Neuronal stem cell (in vitro differentiated cells): ENCODE measurements at regions not wholly inside any gene's neighbourhood (a gene's known extent, or its start where the extent isn't known, plus 50 kb on each side); places are given as distances from the start of the nearest gene placed in this dataset.

Experiments
- DNase-seq: peaks from one replicate; pipeline ENCODE4 v3.0.0-alpha.2; 2013; ENCODE audit warnings: low spot score
- H2AFZ ChIP-seq: one replicate; pipeline ENCODE4 v1.6.1; 2013; ENCODE audit warnings: mild to moderate bottlenecking, low read length, inconsistent platforms
- H2AK5ac ChIP-seq: 2 replicates; pipeline ENCODE4 v1.6.1; 2013; ENCODE audit warnings: low read depth, mild to moderate bottlenecking, inconsistent platforms, low read length, moderate library complexity, mixed read lengths
- H2BK120ac ChIP-seq: 2 replicates; pipeline ENCODE4 v1.6.1; 2013; ENCODE audit warnings: low read depth, mild to moderate bottlenecking, inconsistent platforms, low read length, moderate library complexity, mixed read lengths
- H2BK12ac ChIP-seq: one replicate; pipeline ENCODE4 v1.6.1; 2013; ENCODE audit warnings: low read length, inconsistent platforms
- H2BK15ac ChIP-seq: 2 replicates; pipeline ENCODE4 v1.6.1; 2013; ENCODE audit warnings: mild to moderate bottlenecking, low read length, inconsistent platforms, mixed read lengths
- H2BK5ac ChIP-seq: one replicate; pipeline ENCODE4 v1.6.1; 2013; ENCODE audit warnings: inconsistent platforms, mild to moderate bottlenecking, low read length, moderate library complexity
- H3K14ac ChIP-seq: one replicate; pipeline ENCODE4 v1.6.1; 2013; ENCODE audit warnings: low read length, inconsistent platforms
- H3K18ac ChIP-seq: 2 replicates; pipeline ENCODE4 v1.6.1; 2013; ENCODE audit warnings: low read length, inconsistent platforms
- H3K23ac ChIP-seq: 2 replicates; pipeline ENCODE4 v1.6.1; 2013; ENCODE audit warnings: low read depth, mild to moderate bottlenecking, mixed read lengths, low read length, inconsistent platforms; ENCODE audit not compliant: poor library complexity
- H3K27ac ChIP-seq: replicated peaks from 3 replicates; pipeline ENCODE4 v1.5.1; 2013; ENCODE audit warnings: low read length, inconsistent platforms
- H3K27me3 ChIP-seq, 3 experiments: 2 replicates each; pipeline ENCODE4 v1.6.1; 2013; ENCODE audit warnings: low read length in 3 of 3, mild to moderate bottlenecking in 2 of 3, inconsistent platforms in 1 of 3, low read depth in 1 of 3, mixed read lengths in 1 of 3, moderate library complexity in 1 of 3; ENCODE audit not compliant: control insufficient read depth in 3 of 3, insufficient read depth in 3 of 3
- H3K36me3 ChIP-seq, 2 donors: replicated peaks in 1 of 2; 2 replicates each; pipeline ENCODE4 v1.6.1; 2013; ENCODE audit warnings: low read length in 2 of 2; ENCODE audit not compliant: control insufficient read depth in 2 of 2, insufficient read depth in 2 of 2
- H3K4ac ChIP-seq: 2 replicates; pipeline ENCODE4 v1.6.1; 2013; ENCODE audit warnings: inconsistent platforms, mild to moderate bottlenecking, low read length, moderate library complexity
- H3K4me1 ChIP-seq, 2 donors: 1 replicate in 1 of 2; 2 replicates in 1 of 2; pipeline ENCODE4 v1.6.1; 2013; ENCODE audit warnings: low read length in 2 of 2, low read depth in 1 of 2; ENCODE audit not compliant: control insufficient read depth in 2 of 2, insufficient read depth in 1 of 2
- H3K4me2 ChIP-seq: one replicate; pipeline ENCODE4 v1.6.1; 2013; ENCODE audit warnings: mild to moderate bottlenecking, low read length, inconsistent platforms; ENCODE audit not compliant: insufficient read depth, poor library complexity, severe bottlenecking
- H3K4me3 ChIP-seq, 2 donors: 2 replicates each; pipeline ENCODE4 v1.5.1; 2013; ENCODE audit warnings: low read length in 2 of 2, mild to moderate bottlenecking in 2 of 2, inconsistent platforms in 1 of 2, moderate library complexity in 1 of 2
- H3K79me1 ChIP-seq: one replicate; pipeline ENCODE4 v1.6.1; 2013; ENCODE audit warnings: low read depth, mild to moderate bottlenecking, inconsistent platforms, low read length, moderate library complexity
- H3K9ac ChIP-seq: one replicate; pipeline ENCODE4 v1.6.1; 2013; ENCODE audit warnings: mild to moderate bottlenecking, low read depth, low read length, inconsistent platforms; ENCODE audit not compliant: poor library complexity
- H3K9me3 ChIP-seq, 2 donors: replicated peaks in 1 of 2; 2 replicates each; pipeline versions ENCODE3 to v1.6.1; 2013; ENCODE audit warnings: low read length in 2 of 2, mild to moderate bottlenecking in 2 of 2, inconsistent platforms in 1 of 2, low read depth in 1 of 2, mixed read lengths in 1 of 2, moderate library complexity in 1 of 2; ENCODE audit not compliant: control insufficient read depth in 2 of 2, insufficient read depth in 1 of 2
- H4K8ac ChIP-seq: one replicate; pipeline ENCODE4 v1.6.1; 2013; ENCODE audit warnings: low read depth, mild to moderate bottlenecking, inconsistent platforms, low read length, moderate library complexity
- H4K91ac ChIP-seq: one replicate; pipeline ENCODE4 v1.6.1; 2013; ENCODE audit warnings: low read length, low read depth, mild to moderate bottlenecking, inconsistent platforms; ENCODE audit not compliant: poor library complexity
- WGBS, 2 donors: extraction: QIAGEN DNeasy Blood & Tissue Kit; methylation state at CpG; one replicate each; pipeline ENCODE4 v1.1.7; 2013; ENCODE audit warnings: missing lambda C conversion rate in 2 of 2, mixed read lengths in 1 of 2; ENCODE audit not compliant: insufficient read length in 2 of 2, insufficient replicate concordance in 1 of 2; ENCODE audit errors: extremely low coverage in 2 of 2; 5-methylcytosine and 5-hydroxymethylcytosine counted together

DNA sequence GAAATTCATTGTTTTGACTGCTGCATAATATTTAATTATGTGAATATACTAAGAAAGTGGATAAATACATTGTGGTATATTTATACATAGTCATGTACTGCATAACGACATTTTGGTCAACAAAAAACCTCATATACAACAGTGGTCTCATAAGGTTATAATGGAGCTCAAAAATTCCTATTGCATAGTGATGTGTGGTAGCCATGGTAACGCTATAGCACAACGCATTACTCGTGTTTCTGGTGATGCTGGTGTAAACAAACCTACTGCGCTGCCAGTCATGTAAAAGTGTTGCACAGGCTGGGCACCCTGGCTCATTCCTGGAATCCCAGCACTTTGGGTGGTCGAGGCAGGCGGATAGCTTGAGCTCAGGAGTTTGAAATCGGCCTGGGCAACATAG, 52.6 kb upstream of the NHLH2 start:
- no peak overlapping the region for H3K4me3 ChIP-seq
- WGBS, 2 donors: no CpG with 5 or more reads among the region's 8 CpGs

DNA sequence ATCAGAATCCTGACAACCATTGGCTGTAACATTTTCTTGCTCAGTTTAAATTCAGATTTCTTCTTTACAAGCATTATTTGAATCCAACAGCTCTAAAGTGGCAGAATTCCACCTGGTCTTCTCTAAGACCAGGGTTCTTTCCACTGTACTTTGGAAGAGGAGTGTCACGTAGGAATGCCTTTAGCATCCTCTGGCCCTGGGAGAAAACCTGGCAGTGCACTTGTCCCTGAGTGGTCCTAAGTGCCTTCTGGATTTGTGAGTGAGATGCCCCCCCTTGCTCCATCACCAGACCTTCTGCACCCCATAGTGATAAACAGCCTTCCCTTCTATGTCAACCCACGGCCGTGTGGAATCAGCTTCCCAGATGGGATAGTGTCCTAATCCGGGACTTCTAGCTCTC, 57.1 kb upstream of the NHLH2 start:
- no peak overlapping the region for H2BK12ac ChIP-seq
- H3K4me3 ChIP-seq: no peak overlapping the region
- DNase-seq: no peak
- no peak overlapping the region for H3K9ac ChIP-seq
- H3K79me1 ChIP-seq: no peaks in the 10 kb centered on the region
- no peak overlapping the region for H3K4ac ChIP-seq
- H3K9me3 ChIP-seq: no peaks in the 10 kb centered on the region
- no peaks in the 10 kb centered on the region for H3K27me3 ChIP-seq
- H3K18ac ChIP-seq: no peak overlapping the region
- H2BK15ac ChIP-seq: no peak overlapping the region
- no peak overlapping the region for H2AFZ ChIP-seq
- no peak overlapping the region for H4K8ac ChIP-seq
- H3K14ac ChIP-seq: no peak overlapping the region
- no peak overlapping the region for H2AK5ac ChIP-seq
- no peak overlapping the region for H4K91ac ChIP-seq
- H3K23ac ChIP-seq: no peak overlapping the region
- no CpG with 5 or more reads among the region's 4 CpGs for WGBS, 2 donors
- no peak overlapping the region for H3K27ac ChIP-seq
- H2BK5ac ChIP-seq: no peak overlapping the region
- no peak overlapping the region for H2BK120ac ChIP-seq
- no peaks in the 10 kb centered on the region for H3K4me1 ChIP-seq
- no peaks in the 10 kb centered on the region for H3K36me3 ChIP-seq
- H3K4me2 ChIP-seq: no peak overlapping the region

More for the DNA sequence above, 52.6 kb upstream of the NHLH2 start:
- Histone ChIP-seq H3K79me1 (no peaks in the 10 kb centered on the region), H2AK5ac (no peak overlapping the region), H3K4me2 (no peak overlapping the region), H3K4me1 (no peaks in the 10 kb centered on the region), H2BK5ac (no peak overlapping the region), H2BK12ac (no peak overlapping the region), H3K9ac (no peak overlapping the region), H3K4ac (no peak overlapping the region), H4K91ac (no peak overlapping the region), H2BK15ac (no peak overlapping the region), H3K14ac (no peak overlapping the region), H3K23ac (no peak overlapping the region), H3K36me3 (no peaks in the 10 kb centered on the region), H3K18ac (no peak overlapping the region), H3K27ac (no peak overlapping the region), H4K8ac (no peak overlapping the region), H2BK120ac (no peak overlapping the region), H2AFZ (no peak overlapping the region), H3K9me3 (no peaks in the 10 kb centered on the region), H3K27me3 (no peaks in the 10 kb centered on the region)
- DNase-seq: no peak

DNA sequence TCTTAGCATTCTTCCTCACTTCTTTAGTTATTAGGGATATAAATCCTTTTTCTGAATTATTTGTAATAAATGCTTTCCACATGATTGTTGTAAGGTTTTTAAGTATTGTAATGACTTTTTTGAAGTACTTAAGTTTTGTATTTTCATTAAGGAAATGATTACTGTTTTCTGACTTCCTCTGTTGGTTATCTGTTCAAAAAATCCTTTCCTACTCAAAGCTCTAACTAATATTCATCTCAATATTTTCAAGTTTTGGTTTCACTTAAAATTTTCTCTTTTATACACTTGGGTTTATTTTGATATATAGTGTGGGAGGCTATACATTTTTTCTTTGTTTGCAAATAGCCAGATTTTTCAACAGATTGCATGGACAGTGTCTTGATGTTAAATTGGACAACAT, 59.9 kb upstream of the NHLH2 start:
- Histone ChIP-seq H2BK5ac (no peak overlapping the region), H3K36me3 (no peaks in the 10 kb centered on the region), H2BK120ac (no peak overlapping the region), H3K14ac (no peak overlapping the region), H2AFZ (no peak overlapping the region), H3K79me1 (no peaks in the 10 kb centered on the region), H3K27me3 (no peaks in the 10 kb centered on the region), H3K23ac (no peak overlapping the region), H3K9ac (no peak overlapping the region), H2BK15ac (no peak overlapping the region), H3K18ac (no peak overlapping the region), H3K4me3 (no peak overlapping the region), H2AK5ac (no peak overlapping the region), H3K27ac (no peak overlapping the region), H3K4ac (no peak overlapping the region), H4K91ac (no peak overlapping the region), H3K9me3 (no peaks in the 10 kb centered on the region), H2BK12ac (no peak overlapping the region), H3K4me2 (no peak overlapping the region), H3K4me1 (no peaks in the 10 kb centered on the region), H4K8ac (no peak overlapping the region)
- DNase-seq: no peak

DNA sequence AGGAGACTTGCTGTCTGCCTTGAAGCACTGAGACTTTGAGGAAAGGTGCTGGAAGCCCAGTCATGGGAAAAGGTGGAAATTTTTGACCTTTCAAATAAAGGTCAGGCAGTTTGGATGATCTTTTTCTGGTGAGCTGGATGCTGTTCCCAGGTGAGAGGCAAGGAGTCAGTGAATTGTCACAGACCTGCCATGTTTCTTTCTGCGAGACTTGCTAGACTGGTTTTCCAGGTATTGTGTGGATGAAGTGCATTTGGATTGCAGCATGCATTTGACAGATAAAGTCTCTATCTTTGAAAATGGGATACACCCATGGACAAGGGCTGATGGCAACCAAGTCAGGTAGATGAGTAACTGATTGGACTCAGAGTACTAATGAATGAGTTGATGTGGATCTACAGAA, 65.7 kb upstream of the NHLH2 start:
- Histone ChIP-seq H2AFZ (no peak overlapping the region), H3K79me1 (no peaks in the 10 kb centered on the region), H2BK5ac (no peak overlapping the region), H3K18ac (no peak overlapping the region), H3K4me3 (no peak overlapping the region), H3K4ac (no peak overlapping the region), H2BK12ac (no peak overlapping the region), H3K9me3 (no peaks in the 10 kb centered on the region), H3K36me3 (no peaks in the 10 kb centered on the region), H3K27ac (no peak overlapping the region), H3K4me1 (peaks cover 0 to 8% of the 10 kb centered on the region in 2 donors), H4K91ac (no peak overlapping the region), H3K14ac (no peak overlapping the region), H4K8ac (no peak overlapping the region), H3K4me2 (no peak overlapping the region), H3K27me3 (no peaks in the 10 kb centered on the region), H3K9ac (no peak overlapping the region), H3K23ac (no peak overlapping the region), H2BK120ac (no peak overlapping the region), H2AK5ac (no peak overlapping the region), H2BK15ac (no peak overlapping the region)
- no CpG with 5 or more reads among the region's 1 CpG for WGBS, 2 donors
- no peak for DNase-seq
